ENCODE measurements at regions not wholly inside any gene's neighbourhood (a gene's known extent, or its start where the extent isn't known, plus 50 kb on each side); places are given as distances from the start of the nearest gene placed in this dataset.

GRCh38 chr5:51974834-51975233, 591.6 kb downstream of the ISL1 start:
- no peak overlapping the region for H3K27ac ChIP-seq
- no peak for TF ChIP-seq ZFX (IDR thresholded peaks at IDR 0.05; ENCODE audit: borderline replicate concordance)

- TF ChIP-seq CTCF (IDR thresholded peaks at IDR 0.05) (no peak), ZFX (IDR thresholded peaks at IDR 0.05; ENCODE audit: borderline replicate concordance) (no peak)
- H3K27ac ChIP-seq, result no peak overlapping the region
Measured at GRCh38 chr5:51977014-51977413, 593.8 kb downstream of the ISL1 start.

- H3K27ac ChIP-seq, result no peak overlapping the region
- no peak for TF ChIP-seq CTCF (IDR thresholded peaks at IDR 0.05)
- no peak for TF ChIP-seq ZFX (IDR thresholded peaks at IDR 0.05; ENCODE audit: borderline replicate concordance)
Measured at GRCh38 chr5:51983161-51983560, 599.9 kb downstream of the ISL1 start.

- TF ChIP-seq ZFX (IDR thresholded peaks at IDR 0.05; ENCODE audit: borderline replicate concordance), result no peak
- no peak for TF ChIP-seq CTCF (IDR thresholded peaks at IDR 0.05)
- H3K27ac ChIP-seq, result no peak overlapping the region
Measured at GRCh38 chr5:51986733-51987132, 603.5 kb downstream of the ISL1 start.

- no peak for TF ChIP-seq ZFX (IDR thresholded peaks at IDR 0.05; ENCODE audit: borderline replicate concordance)
- TF ChIP-seq CTCF (IDR thresholded peaks at IDR 0.05), result no peak
- no peak overlapping the region for H3K27ac ChIP-seq
Measured at GRCh38 chr5:51987239-51987638, 604.0 kb downstream of the ISL1 start.

GRCh38 chr5:51987669-51988209, 604.5 kb downstream of the ISL1 start:
- H3K27ac ChIP-seq, result no peak overlapping the region
- TF ChIP-seq ZFX (IDR thresholded peaks at IDR 0.05; ENCODE audit: borderline replicate concordance), result no peak
- no peak for TF ChIP-seq CTCF (IDR thresholded peaks at IDR 0.05)

- TF ChIP-seq ZFX (IDR thresholded peaks at IDR 0.05; ENCODE audit: borderline replicate concordance), result no peak
- TF ChIP-seq CTCF (IDR thresholded peaks at IDR 0.05), result no peak
- no peak overlapping the region for H3K27ac ChIP-seq
Measured at GRCh38 chr5:51988634-51989033, 605.4 kb downstream of the ISL1 start.

- no peak overlapping the region for H3K27ac ChIP-seq
- no peak for TF ChIP-seq ZFX (IDR thresholded peaks at IDR 0.05; ENCODE audit: borderline replicate concordance)
Measured at GRCh38 chr5:51990241-51990640, 607.0 kb downstream of the ISL1 start.
